H9 (cell line): ENCODE measurements at regions not wholly inside any gene's neighbourhood (a gene's known extent, or its start where the extent isn't known, plus 50 kb on each side); places are given as distances from the start of the nearest gene placed in this dataset.

Experiments
- DNase-seq: peaks from one replicate; pipeline ENCODE4 v3.0.0-alpha.2; 2017
- H2AFZ ChIP-seq: one replicate; pipeline ENCODE4 v1.6.1; 2013; ENCODE audit warnings: mild to moderate bottlenecking, low read length, control low read depth, moderate library complexity
- H2AK5ac ChIP-seq: 2 replicates; pipeline ENCODE4 v1.6.1; 2013; ENCODE audit warnings: low read length, control low read depth, mixed read lengths; ENCODE audit not compliant: insufficient read length
- H2BK120ac ChIP-seq: one replicate; pipeline ENCODE4 v1.6.1; 2013; ENCODE audit warnings: low read depth, mild to moderate bottlenecking, low read length, control low read depth, inconsistent platforms; ENCODE audit not compliant: poor library complexity, severe bottlenecking
- H2BK12ac ChIP-seq: 2 replicates; pipeline ENCODE4 v1.6.1; 2013; ENCODE audit warnings: low read length, control low read depth, mixed read lengths, low read depth; ENCODE audit not compliant: insufficient read length
- H2BK15ac ChIP-seq: 2 replicates; pipeline ENCODE4 v1.6.1; 2013; ENCODE audit warnings: low read depth, low read length, control low read depth
- H2BK20ac ChIP-seq: one replicate; pipeline ENCODE4 v1.6.1; 2013; ENCODE audit warnings: low read depth, mild to moderate bottlenecking, low read length, control low read depth, inconsistent platforms; ENCODE audit not compliant: poor library complexity, severe bottlenecking
- H2BK5ac ChIP-seq: 2 replicates; pipeline ENCODE4 v1.6.1; 2013; ENCODE audit warnings: low read length, control low read depth, mixed read lengths; ENCODE audit not compliant: insufficient read length
- H3K14ac ChIP-seq: 2 replicates; pipeline ENCODE4 v1.6.1; 2013; ENCODE audit warnings: low read length, control low read depth; ENCODE audit not compliant: insufficient read depth
- H3K18ac ChIP-seq: 2 replicates; pipeline ENCODE4 v1.6.1; 2013; ENCODE audit warnings: low read depth, mild to moderate bottlenecking, mixed read lengths, low read length, control low read depth; ENCODE audit not compliant: insufficient read length
- H3K23ac ChIP-seq: 2 replicates; pipeline ENCODE4 v1.6.1; 2013; ENCODE audit warnings: low read length, control low read depth, mixed read lengths, low read depth; ENCODE audit not compliant: insufficient read length
- H3K23me2 ChIP-seq: 2 replicates; pipeline ENCODE4 v1.6.1; 2013; ENCODE audit warnings: low read depth, mild to moderate bottlenecking, mixed read lengths, low read length, control low read depth; ENCODE audit not compliant: insufficient read length, poor library complexity, severe bottlenecking
- H3K27ac ChIP-seq: 2 replicates; pipeline ENCODE4 v1.5.1; 2013; ENCODE audit warnings: low read length, control low read depth, mixed read lengths, low read depth; ENCODE audit not compliant: insufficient read length
- H3K27me3 ChIP-seq: 2 replicates; pipeline ENCODE4 v1.6.1; 2013; ENCODE audit warnings: low read length, control low read depth, inconsistent platforms; ENCODE audit not compliant: insufficient read depth
- H3K4ac ChIP-seq: 2 replicates; pipeline ENCODE4 v1.6.1; 2013; ENCODE audit warnings: low read depth, mild to moderate bottlenecking, control low read depth, inconsistent platforms, low read length, moderate library complexity
- H3K4me1 ChIP-seq: 2 replicates; pipeline ENCODE4 v1.6.1; 2013; ENCODE audit warnings: low read length, control low read depth, inconsistent platforms; ENCODE audit not compliant: insufficient read depth
- H3K4me2 ChIP-seq: 2 replicates; pipeline ENCODE4 v1.6.1; 2013; ENCODE audit warnings: low read length, control low read depth, mixed read lengths; ENCODE audit not compliant: insufficient read length, insufficient read depth
- H3K56ac ChIP-seq: 2 replicates; pipeline ENCODE4 v1.6.1; 2013; ENCODE audit warnings: low read depth, mild to moderate bottlenecking, mixed read lengths, low read length, control low read depth; ENCODE audit not compliant: insufficient read length
- H3K79me1 ChIP-seq: 2 replicates; pipeline ENCODE4 v1.6.1; 2013; ENCODE audit warnings: low read depth, mild to moderate bottlenecking, moderate library complexity, low read length, control low read depth, inconsistent platforms; ENCODE audit not compliant: insufficient read depth, poor library complexity, severe bottlenecking
- H3K79me2 ChIP-seq: 2 replicates; pipeline ENCODE4 v1.6.1; 2013; ENCODE audit warnings: low read length, control low read depth, inconsistent platforms; ENCODE audit not compliant: insufficient read depth
- H3K9ac ChIP-seq: 2 replicates; pipeline ENCODE4 v1.6.1; 2013; ENCODE audit warnings: low read length, control low read depth, mixed read lengths; ENCODE audit not compliant: insufficient read length; ENCODE audit errors: extremely low read depth
- H3K9me3 ChIP-seq: one replicate; pipeline ENCODE4 v1.6.1; 2013; ENCODE audit warnings: low read depth, low read length, inconsistent platforms; ENCODE audit not compliant: control insufficient read depth
- H3T11ph ChIP-seq: one replicate; pipeline ENCODE4 v1.6.1; 2013; ENCODE audit warnings: mild to moderate bottlenecking, low read length, control low read depth, inconsistent platforms
- H4K20me1 ChIP-seq: one replicate; pipeline ENCODE4 v1.6.1; 2013; ENCODE audit not compliant: control insufficient read depth, insufficient read length, insufficient read depth
- H4K5ac ChIP-seq: 2 replicates; pipeline ENCODE4 v1.6.1; 2013; ENCODE audit warnings: low read depth, mild to moderate bottlenecking, mixed read lengths, low read length, control low read depth; ENCODE audit not compliant: insufficient read length
- H4K8ac ChIP-seq: replicated peaks from 2 replicates; pipeline ENCODE4 v1.6.1; 2013; ENCODE audit warnings: low read length, control low read depth, mixed read lengths, low read depth; ENCODE audit not compliant: insufficient read length
- H4K91ac ChIP-seq: 2 replicates; pipeline ENCODE4 v1.6.1; 2013; ENCODE audit warnings: low read depth, mild to moderate bottlenecking, moderate library complexity, mixed read lengths, low read length, control low read depth; ENCODE audit not compliant: insufficient read length
- H3K27ac Mint-ChIP-seq, 3 experiments: 2 replicates in 2 of 3; 3 replicates in 1 of 3; pipeline ENCODE4 v1.8.0; 2020 to 2021; ENCODE audit warnings: mixed read lengths in 3 of 3, mild to moderate bottlenecking in 1 of 3, moderate library complexity in 1 of 3
- H3K27me3 Mint-ChIP-seq: 2 replicates; pipeline ENCODE4 v1.8.0; 2021; ENCODE audit warnings: low read depth, mild to moderate bottlenecking, moderate library complexity, mixed read lengths
- H3K36me3 Mint-ChIP-seq, 3 experiments: 2 replicates in 2 of 3; 3 replicates in 1 of 3; pipeline ENCODE4 v1.8.0; 2020 to 2021; ENCODE audit warnings: low read depth in 3 of 3, mixed read lengths in 3 of 3; ENCODE audit not compliant: insufficient read depth in 1 of 3
- H3K4me1 Mint-ChIP-seq, 2 experiments: 2 replicates each; pipeline ENCODE4 v1.8.0; 2020; ENCODE audit warnings: mixed read lengths in 2 of 2
- H3K4me3 Mint-ChIP-seq, 2 experiments: 2 replicates in 1 of 2; 3 replicates in 1 of 2; pipeline ENCODE4 v1.8.0; 2020 to 2021; ENCODE audit warnings: mild to moderate bottlenecking in 2 of 2, mixed read lengths in 2 of 2, moderate library complexity in 1 of 2
- H3K9me3 Mint-ChIP-seq, 2 experiments: 2 replicates in 1 of 2; 3 replicates in 1 of 2; pipeline ENCODE4 v1.8.0; 2020; ENCODE audit warnings: mild to moderate bottlenecking in 2 of 2, mixed read lengths in 2 of 2, moderate library complexity in 1 of 2
- CTCF ChIP-seq: fragments of 200-600 bp; sonication (generic); conservative IDR thresholded peaks from 3 replicates; pipeline ENCODE4 v1.8.0; 2021; ENCODE audit warnings: antibody characterized with exemption, mild to moderate bottlenecking
- WGBS: extraction: QIAGEN DNeasy Blood & Tissue Kit; methylation state at CpG from one replicate; pipeline ENCODE4 v1.1.7; 2013; ENCODE audit warnings: missing lambda C conversion rate, low lambda C conversion rate, mixed read lengths; ENCODE audit not compliant: insufficient read length; ENCODE audit errors: extremely low coverage; 5-methylcytosine and 5-hydroxymethylcytosine counted together

DNA sequence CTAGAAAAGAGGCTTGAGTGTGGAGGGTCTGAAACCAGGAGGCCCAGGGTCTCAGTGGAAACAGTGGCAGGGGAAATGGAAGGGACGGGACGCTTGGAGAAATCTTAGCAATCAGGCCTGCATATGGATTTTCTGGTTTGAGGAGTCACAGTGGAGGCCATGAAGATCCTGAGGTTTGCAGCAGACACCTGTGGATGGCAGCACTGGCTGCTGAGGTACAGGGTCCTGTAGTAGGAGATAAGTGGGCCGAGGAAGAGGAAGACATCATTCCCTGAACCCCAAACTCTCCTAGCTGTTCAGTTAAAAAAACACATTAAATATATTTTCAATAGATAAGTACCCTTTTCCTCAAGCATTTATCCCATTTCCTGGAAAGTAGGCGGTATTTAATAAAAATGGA is 208.8 kb upstream of the IGFBP3 start:
- Histone ChIP-seq H3T11ph (no peak overlapping the region), H3K9me3 (no peaks in the 10 kb centered on the region), H2AFZ (no peak overlapping the region), H3K23me2 (no peaks in the 10 kb centered on the region), H3K79me1 (no peaks in the 10 kb centered on the region), H2AK5ac (no peak overlapping the region), H3K56ac (no peak overlapping the region), H2BK15ac (no peak overlapping the region), H2BK5ac (no peak overlapping the region), H4K20me1 (no peaks in the 10 kb centered on the region), H2BK120ac (no peak overlapping the region), H3K14ac (no peak overlapping the region), H3K23ac (no peak overlapping the region), H3K4ac (no peak overlapping the region), H3K9ac (no peak overlapping the region), H3K4me1 (no peaks in the 10 kb centered on the region), H4K5ac (no peak overlapping the region), H3K79me2 (no peaks in the 10 kb centered on the region), H3K4me2 (no peak overlapping the region), H2BK20ac (no peak overlapping the region), H3K27ac (no peak overlapping the region), H4K8ac (no peak overlapping the region), H2BK12ac (no peak overlapping the region), H4K91ac (no peak overlapping the region), H3K27me3 (no peaks in the 10 kb centered on the region), H3K18ac (no peak overlapping the region)
- H3K4me3 Mint-ChIP-seq: no peak overlapping the region
- no peak overlapping the region for H3K27ac Mint-ChIP-seq
- no peak for TF ChIP-seq CTCF
- WGBS: no CpG with 5 or more reads among the region's 4 CpGs
- H3K4me1 Mint-ChIP-seq: peaks cover 7 to 8% of the 10 kb centered on the region in 2 experiments
- no peak for DNase-seq
- H3K36me3 Mint-ChIP-seq: no peaks in the 10 kb centered on the region
- H3K27me3 Mint-ChIP-seq: no peaks in the 10 kb centered on the region
- no peaks in the 10 kb centered on the region for H3K9me3 Mint-ChIP-seq
